HG03558 (cell line): ENCODE measurements at regions not wholly inside any gene's neighbourhood (a gene's known extent, or its start where the extent isn't known, plus 50 kb on each side); places are given as distances from the start of the nearest gene placed in this dataset.
"Not testable (repeated sequence)": the region's sequence is repeated elsewhere in the genome, so short reads cannot be mapped to it uniquely, and the experiment has no call there.

Experiments
- ATAC-seq: cut with Tn5 transposase; IDR thresholded peaks from one replicate; pipeline ENCODE4 v1.9.1; 2021; ENCODE audit warnings: moderate number of reproducible peaks; ENCODE audit not compliant: unreplicated experiment; ENCODE audit errors: extremely low read depth

GRCh38 chrX:129000018-129000417 is 523.3 kb downstream of the SMARCA1 start:
- no peak for ATAC-seq

GRCh38 chrX:128992107-128992971 is 531.0 kb downstream of the SMARCA1 start:
- ATAC-seq = no peak

GRCh38 chrX:128975745-128976144 is 547.5 kb downstream of the SMARCA1 start:
- no peak for ATAC-seq

DNA sequence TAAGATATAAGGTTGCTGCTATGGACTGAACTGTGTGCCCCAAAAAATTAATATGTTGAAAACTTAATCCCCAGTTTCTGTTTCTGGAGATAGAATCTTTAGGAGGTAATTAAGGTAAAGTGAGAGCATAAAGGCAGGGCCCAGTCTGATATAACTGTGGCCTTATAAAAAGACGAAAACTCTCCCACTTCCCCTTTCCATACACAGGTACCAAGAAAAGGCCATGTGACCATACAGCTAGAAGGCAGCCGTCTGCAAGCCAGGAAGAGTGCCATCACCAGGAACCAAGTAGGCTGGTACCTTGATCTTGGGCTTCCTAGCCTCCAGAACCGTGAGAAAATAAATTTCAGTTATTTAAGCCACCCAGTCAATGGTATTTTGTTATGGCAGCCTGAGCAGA is 550.3 kb downstream of the SMARCA1 start:
- ATAC-seq = no peak

DNA sequence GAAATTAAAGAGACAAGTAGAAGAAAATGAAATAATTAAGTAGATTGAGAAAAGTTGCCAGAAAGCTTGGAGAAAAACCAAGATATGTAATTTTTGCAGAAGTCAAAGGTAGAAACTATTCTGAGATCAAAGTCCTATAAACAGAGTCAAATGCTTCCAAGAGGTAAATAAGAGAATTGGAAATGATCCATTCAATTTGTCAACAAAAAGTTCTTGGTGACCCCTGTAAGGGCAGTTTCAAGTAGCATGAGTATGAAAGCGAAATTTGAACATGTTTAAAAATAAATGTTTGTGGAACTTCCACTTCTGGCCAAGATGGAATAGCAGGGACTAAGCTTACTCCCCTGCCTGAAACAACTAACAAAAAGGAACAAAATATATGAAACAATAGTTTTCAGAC is 562.0 kb downstream of the SMARCA1 start:
- ATAC-seq = no peak

DNA sequence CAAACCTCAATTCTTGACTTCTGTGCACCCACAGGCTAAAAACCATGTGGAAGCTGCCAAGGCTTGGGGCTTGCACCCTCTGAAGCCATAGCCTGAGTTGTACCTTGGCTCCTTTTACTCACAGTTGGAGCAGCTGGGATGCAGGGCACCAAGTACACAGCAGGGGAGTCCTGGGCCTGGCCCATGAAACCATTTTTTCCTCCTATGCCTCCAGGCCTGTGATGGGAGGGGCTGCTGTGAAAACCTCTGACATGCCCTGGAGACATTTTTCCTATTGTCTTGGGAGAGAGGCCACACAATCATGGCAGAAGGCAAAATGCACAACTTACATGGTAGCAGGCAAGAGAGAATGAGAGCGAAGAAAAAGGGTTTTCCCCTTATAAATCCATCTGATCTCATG is 568.6 kb downstream of the SMARCA1 start:
- not testable (repeated sequence) for ATAC-seq

DNA sequence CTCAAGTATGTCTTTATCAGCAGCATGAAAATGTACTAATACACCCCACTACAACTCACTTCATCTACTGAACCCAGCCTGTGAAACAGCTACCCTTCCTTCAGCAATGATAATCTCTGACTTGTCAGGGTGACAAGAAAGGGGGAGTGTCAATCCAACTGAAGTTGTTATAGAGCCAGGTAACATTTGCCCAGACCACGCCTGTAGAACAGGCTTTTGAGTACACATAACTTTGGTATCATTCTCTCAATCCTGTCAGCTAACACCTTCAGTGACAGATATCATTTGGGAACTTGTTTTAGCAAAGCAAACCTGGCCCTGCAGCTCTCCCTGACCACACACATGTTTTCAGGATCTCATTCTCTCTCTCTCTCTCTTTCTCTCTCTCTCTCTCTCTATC is 592.2 kb downstream of the SMARCA1 start:
- no peak for ATAC-seq

GRCh38 chrX:128929271-128930057 is 593.8 kb downstream of the SMARCA1 start:
- ATAC-seq = no peak

DNA sequence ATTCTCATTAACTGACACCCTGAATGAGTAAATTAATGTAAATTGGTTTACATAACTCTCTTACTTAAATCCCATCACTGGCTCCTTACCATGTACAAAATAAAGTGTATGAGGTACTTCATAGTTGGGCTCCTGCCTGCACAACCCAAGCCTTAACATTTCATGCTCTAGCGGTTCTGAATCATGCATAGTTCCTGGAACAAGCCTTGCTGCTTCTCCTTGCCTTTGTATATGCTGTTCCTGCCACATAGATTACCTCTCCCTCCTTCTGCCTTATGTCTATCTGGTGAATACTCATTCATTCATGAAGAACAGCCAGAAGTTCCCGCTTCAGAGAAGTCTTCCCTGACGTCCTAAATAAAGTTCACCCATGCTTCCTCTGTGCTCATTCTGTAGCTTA is 594.7 kb downstream of the SMARCA1 start:
- no peak for ATAC-seq

DNA sequence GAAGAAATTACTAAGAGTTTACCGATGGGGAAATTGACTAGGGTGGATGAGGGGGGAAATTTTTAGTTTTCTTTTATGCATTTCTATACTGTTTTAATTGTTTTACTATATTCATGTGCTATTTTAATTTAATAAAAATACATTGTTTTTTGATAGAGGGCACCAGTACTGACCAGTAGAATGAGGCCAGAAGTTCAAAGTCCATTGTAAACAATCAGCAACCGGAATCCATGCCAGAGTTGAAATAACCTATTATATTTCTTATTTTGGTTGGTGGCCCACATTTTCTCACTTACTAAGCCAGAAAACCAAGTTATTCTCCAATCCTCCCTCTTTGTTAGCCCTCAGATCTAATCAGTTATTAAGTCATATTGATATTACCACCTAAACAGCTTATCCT is 595.9 kb downstream of the SMARCA1 start:
- ATAC-seq = no peak

GRCh38 chrX:128906753-128907152 is 616.5 kb downstream of the SMARCA1 start:
- no peak for ATAC-seq

DNA sequence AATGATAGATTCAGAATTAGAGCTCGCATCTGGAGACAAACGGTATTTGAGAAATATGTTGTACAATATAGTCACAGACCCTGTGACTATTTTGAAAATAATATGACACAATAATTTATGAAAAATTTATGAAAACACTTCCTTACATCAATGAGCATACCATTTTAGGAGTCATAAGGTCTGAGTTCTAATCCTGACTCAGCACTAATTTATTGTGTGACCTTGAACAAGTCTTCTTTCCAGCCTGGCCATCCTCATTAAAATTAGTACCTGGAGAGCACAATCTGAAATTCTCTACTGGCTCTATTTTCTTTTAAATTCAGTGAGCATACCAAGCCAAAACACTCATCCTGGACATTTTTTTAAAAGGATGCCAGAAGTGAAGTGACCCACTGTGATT is 622.3 kb downstream of the SMARCA1 start:
- ATAC-seq = no peak

DNA sequence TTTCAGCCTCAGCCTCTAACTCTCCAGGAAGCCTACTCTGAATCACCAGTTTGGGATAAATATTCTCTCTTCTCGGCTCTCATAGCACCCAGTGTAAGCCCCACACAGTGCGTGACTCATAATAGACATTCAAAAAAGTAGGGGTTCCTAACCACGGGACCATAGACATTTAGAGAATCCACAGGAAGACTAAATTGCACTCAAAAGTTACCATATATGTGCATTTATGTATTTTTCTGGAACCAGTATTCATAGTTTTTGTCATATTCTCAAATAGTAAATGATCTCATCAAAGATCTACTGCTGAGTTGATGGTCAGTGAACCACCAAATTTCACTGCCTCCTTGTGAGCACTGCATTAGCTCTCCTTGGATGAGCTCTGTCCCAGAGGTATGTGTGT is 625.7 kb downstream of the SMARCA1 start:
- ATAC-seq = no peak

- no peak for ATAC-seq
These were observed 631.7 kb downstream of the SMARCA1 start for GRCh38 chrX:128891554-128891953.

DNA sequence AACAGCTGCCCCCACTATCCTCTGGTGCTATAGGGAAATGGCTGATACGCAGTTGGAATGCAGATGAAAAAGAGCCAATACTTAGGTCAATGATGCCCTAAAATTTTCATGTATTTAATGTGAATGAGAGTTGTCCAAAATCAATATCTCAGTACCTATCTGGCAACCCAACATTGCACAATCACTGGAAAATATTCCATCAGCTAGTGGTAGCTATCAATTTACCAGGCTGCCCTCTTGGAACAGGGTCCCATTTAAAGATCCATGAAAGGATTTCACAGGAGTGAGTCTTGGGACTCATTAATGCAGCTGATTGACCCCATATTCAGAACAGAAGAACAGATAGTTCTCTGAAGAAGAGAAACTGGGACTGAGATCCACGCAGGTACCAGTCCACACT is 638.9 kb downstream of the SMARCA1 start:
- ATAC-seq = no peak

DNA sequence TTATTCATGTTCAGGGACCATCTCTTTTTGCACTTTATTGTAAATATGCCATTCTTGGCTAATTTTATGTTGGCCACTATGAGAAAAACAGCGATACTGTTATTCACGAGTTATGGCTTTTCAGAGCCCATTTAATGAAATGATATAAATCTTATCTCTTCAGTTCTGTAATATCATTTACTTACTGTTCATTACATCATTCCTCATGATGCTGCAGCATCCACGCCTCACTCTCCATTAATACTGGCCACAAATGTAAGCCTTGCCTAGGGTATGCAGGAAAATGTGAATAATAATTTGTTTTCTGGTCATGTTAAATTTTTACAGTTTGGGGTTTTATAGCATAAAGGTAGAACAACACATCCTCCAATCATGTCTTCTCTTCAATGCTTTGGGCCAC is 639.6 kb downstream of the SMARCA1 start:
- ATAC-seq = no peak

GRCh38 chrX:128870361-128870760 is 652.9 kb downstream of the SMARCA1 start:
- no peak for ATAC-seq

DNA sequence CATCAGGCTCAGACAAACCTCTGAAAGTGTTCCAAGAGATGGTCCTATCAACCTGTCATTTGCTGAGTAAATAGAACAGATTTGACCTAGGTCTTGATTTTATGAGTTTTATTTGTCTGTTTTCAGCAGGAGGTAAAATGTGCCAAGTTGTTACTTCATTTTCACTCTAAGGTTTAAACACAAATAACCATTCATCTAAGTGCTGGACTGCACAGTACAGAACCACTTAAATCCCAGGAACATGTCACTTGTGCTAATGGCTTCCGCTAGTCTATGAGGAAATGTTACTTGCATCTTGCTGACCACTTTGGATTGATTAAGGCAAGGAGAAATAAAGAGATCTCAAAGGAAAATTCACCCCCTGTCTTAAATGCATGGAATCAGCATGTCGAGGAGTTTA is 660.7 kb downstream of the SMARCA1 start:
- ATAC-seq = no peak

- ATAC-seq = no peak
These were observed 674.9 kb downstream of the SMARCA1 start for GRCh38 chrX:128848374-128848773.

DNA sequence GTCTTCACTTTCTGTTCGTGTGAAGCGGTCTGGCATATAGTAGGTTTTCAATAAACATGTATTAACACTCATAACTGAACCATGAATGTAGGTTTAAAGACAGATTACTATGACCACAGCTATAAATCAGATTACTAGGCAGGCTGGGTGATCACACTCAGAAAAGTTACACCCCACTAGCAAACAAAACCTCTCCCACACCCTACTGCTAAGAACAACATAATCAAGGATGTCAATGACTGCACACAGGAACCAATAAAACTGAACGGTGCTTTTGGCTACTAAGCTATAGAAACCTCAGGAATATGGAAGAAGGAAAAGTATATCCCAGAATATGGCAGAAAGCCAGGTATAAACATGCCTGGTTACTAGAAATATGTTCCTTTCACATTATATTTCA is 676.9 kb downstream of the SMARCA1 start:
- ATAC-seq = no peak

- ATAC-seq = no peak
These were observed 704.6 kb downstream of the SMARCA1 start for GRCh38 chrX:128818690-128819089.

- ATAC-seq = no peak
These were observed 706.4 kb downstream of the SMARCA1 start for GRCh38 chrX:128816919-128817318.
